ENCODE measurements at regions not wholly inside any gene's neighbourhood (a gene's known extent, or its start where the extent isn't known, plus 50 kb on each side); places are given as distances from the start of the nearest gene placed in this dataset.

DNA sequence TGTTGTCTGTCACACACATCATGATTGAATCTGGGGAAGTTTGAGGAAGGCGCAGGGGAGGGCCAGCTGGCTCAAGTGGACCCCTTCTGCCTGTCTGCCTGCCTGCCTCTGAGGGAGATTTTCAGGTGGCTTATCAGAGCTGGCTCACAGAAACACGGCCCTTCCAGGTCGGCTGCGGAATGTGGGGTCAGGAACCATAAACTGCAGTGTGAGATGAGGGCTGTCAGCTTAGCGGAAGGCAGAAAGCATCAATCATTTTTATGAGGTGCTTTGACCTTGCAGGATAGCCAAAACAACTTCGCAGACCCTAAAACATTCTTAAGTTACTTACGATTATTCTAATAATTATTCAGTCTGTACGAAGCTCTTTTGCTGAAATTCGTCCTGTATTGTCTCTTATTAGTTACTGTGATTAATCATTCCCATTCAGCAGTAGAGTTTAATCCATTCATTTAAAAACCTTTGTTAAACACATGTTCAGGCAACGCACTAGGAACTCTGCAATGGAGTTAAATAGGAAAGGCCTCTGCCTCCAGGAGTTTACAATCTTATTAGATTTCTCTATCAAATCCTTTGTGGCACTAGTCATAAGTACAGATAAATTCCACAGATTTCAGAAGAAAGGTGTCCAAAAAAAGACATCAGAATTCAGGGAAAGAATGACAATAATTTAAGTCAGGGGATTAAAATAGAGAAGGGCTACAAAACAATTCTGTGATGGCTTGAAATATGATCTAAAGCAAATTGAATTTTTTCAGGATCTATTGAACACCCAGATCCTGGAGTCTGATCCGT, 371.6 kb downstream of the HRH4 start:
- TF ChIP-seq REST (IDR thresholded peaks at IDR 0.05; ENCODE audit: insufficient read depth in 1 of 2, low read depth in 2 of 2, low read length in 2 of 2) (no peak), POLR2AphosphoS5 (IDR thresholded peaks at IDR 0.05; ENCODE audit: low read depth, low read length) (no peak), TAF1 (IDR thresholded peaks at IDR 0.05; ENCODE audit: borderline replicate concordance, insufficient read depth, low read length) (no peak), SIN3A (IDR thresholded peaks at IDR 0.05; ENCODE audit: borderline replicate concordance, insufficient read depth, low read length) (no peak), FOXP2 (optimal IDR thresholded peaks at IDR 0.05; ENCODE audit: borderline replicate concordance, extremely low read depth, extremely low read length, insufficient read depth) (no peak)

DNA sequence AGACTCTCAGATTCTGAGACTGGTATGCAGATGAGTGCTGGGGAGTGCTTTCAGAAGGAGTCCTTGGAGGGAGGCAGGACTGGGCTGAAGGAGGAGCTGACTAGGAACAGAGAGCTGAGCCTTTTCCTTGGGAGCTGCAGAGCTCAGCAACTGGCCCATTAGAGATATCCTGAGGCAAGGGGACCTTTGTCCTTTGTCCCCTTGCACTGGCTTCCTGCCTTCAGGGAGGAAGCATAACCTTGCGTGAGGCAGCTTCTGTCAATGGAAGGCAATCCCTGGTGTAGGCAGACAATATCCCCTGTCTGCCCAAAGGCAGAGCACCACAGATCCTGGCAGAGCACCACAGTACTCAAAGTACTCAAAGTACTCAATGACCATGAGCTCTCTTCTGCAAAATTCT, 375.3 kb downstream of the HRH4 start:
- no peak for TF ChIP-seq POLR2AphosphoS5 (IDR thresholded peaks at IDR 0.05; ENCODE audit: low read depth, low read length)
- no peak for TF ChIP-seq TAF1 (IDR thresholded peaks at IDR 0.05; ENCODE audit: borderline replicate concordance, insufficient read depth, low read length)
- TF ChIP-seq SIN3A (IDR thresholded peaks at IDR 0.05; ENCODE audit: borderline replicate concordance, insufficient read depth, low read length) = no peak
- no peak for TF ChIP-seq REST (IDR thresholded peaks at IDR 0.05; ENCODE audit: insufficient read depth in 1 of 2, low read depth in 2 of 2, low read length in 2 of 2)
- TF ChIP-seq FOXP2 (optimal IDR thresholded peaks at IDR 0.05; ENCODE audit: borderline replicate concordance, extremely low read depth, extremely low read length, insufficient read depth) = no peak

DNA sequence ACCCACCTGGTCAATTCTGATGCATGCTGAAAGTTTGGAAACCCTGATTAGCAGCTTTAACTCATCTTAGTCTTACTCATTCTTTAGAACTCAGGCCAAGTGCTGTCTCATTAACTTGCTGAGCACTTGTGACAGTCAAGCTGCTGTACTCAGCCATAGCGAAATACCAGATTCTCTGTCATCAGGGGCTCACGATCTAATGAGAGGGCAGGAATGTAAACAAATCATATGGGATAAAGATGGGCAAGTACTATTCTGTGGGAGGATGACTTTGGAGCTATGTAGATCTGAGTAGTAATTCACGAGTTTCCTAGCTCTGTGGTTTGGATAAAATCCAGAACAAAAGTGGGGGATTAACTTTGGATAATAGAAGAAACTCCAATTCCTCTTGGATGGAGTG, 376.6 kb downstream of the HRH4 start:
- TF ChIP-seq REST (IDR thresholded peaks at IDR 0.05; ENCODE audit: insufficient read depth in 1 of 2, low read depth in 2 of 2, low read length in 2 of 2) (no peak), POLR2AphosphoS5 (IDR thresholded peaks at IDR 0.05; ENCODE audit: low read depth, low read length) (0 out of 2 replicates have a peak, but pooled peaks have one; percentile 30)

DNA sequence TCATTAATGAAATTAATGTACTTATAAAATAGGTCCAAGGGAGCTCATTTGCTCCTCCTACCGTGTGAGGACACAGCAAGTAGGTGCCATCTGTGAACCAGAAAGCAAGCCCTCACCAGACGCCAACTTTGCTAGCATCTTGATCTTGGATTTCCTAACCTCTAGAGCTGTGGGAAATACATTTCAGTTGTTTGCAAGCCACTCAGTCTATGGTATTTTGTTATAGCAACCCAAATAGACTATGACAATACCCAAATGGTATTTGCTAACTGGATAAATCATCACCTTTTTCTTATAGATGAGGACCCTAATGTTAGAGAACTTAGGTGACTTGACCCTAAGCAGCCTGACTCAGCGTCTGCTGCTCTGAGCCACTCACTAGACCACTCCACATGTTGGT, 379.6 kb downstream of the HRH4 start:
- TF ChIP-seq REST (IDR thresholded peaks at IDR 0.05; ENCODE audit: insufficient read depth in 1 of 2, low read depth in 2 of 2, low read length in 2 of 2) (no peak), SIN3A (IDR thresholded peaks at IDR 0.05; ENCODE audit: borderline replicate concordance, insufficient read depth, low read length) (no peak), TAF1 (IDR thresholded peaks at IDR 0.05; ENCODE audit: borderline replicate concordance, insufficient read depth, low read length) (no peak), POLR2AphosphoS5 (IDR thresholded peaks at IDR 0.05; ENCODE audit: low read depth, low read length) (no peak), FOXP2 (optimal IDR thresholded peaks at IDR 0.05; ENCODE audit: borderline replicate concordance, extremely low read depth, extremely low read length, insufficient read depth) (no peak)

GRCh38 chr18:24840640-24841039, 380.2 kb downstream of the HRH4 start:
- TF ChIP-seq POLR2AphosphoS5 (IDR thresholded peaks at IDR 0.05; ENCODE audit: low read depth, low read length) (no peak), TAF1 (IDR thresholded peaks at IDR 0.05; ENCODE audit: borderline replicate concordance, insufficient read depth, low read length) (no peak), FOXP2 (optimal IDR thresholded peaks at IDR 0.05; ENCODE audit: borderline replicate concordance, extremely low read depth, extremely low read length, insufficient read depth) (no peak), REST (IDR thresholded peaks at IDR 0.05; ENCODE audit: insufficient read depth in 1 of 2, low read depth in 2 of 2, low read length in 2 of 2) (no peak), SIN3A (IDR thresholded peaks at IDR 0.05; ENCODE audit: borderline replicate concordance, insufficient read depth, low read length) (no peak)
